ENCODE measurements at regions not wholly inside any gene's neighbourhood (a gene's known extent, or its start where the extent isn't known, plus 50 kb on each side); places are given as distances from the start of the nearest gene placed in this dataset.

DNA sequence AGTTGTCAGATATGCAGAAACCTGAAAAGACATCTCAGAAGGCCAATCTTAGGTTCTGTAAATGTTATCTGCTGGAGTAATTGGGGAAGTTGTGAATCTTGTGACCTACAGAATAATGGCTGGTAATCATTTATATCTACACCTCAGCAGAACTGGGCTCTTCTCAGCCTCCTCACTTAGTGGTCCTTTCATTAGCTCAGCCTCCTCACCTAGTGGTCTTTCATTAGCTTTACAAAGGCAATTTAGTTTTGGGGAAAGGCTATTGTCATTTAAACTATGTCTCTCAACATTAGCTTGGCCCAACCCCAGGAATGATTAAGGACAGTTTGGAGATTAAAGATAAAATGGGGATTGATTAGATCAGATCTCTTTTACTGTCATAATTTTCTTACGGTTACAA, 284.2 kb upstream of the SGCD start:
- TF ChIP-seq CREB1 (IDR thresholded peaks at IDR 0.05) (no peak), POLR2AphosphoS5 (IDR thresholded peaks at IDR 0.05; ENCODE audit: low read depth, low read length) (no peak), RFX5 (IDR thresholded peaks at IDR 0.05; ENCODE audit: borderline replicate concordance, low read depth, low read length) (no peak), TAF1 (IDR thresholded peaks at IDR 0.05; ENCODE audit: low read depth, low read length) (no peak), SIN3A (conservative IDR thresholded peaks at IDR 0.05 in 1 of 2, IDR thresholded peaks at IDR 0.05 in 1 of 2; ENCODE audit: low read depth in 1 of 2, low read length in 2 of 2) (no peak), RNF2 (IDR thresholded peaks at IDR 0.05; ENCODE audit: borderline replicate concordance, low read depth, low read length, missing control alignments, poor library complexity, severe bottlenecking) (no peak), BRCA1 (IDR thresholded peaks at IDR 0.05; ENCODE audit: low read depth, low read length) (no peak)

Data from H1 (cell line).